ENCODE measurements at regions not wholly inside any gene's neighbourhood (a gene's known extent, or its start where the extent isn't known, plus 50 kb on each side); places are given as distances from the start of the nearest gene placed in this dataset.

DNA sequence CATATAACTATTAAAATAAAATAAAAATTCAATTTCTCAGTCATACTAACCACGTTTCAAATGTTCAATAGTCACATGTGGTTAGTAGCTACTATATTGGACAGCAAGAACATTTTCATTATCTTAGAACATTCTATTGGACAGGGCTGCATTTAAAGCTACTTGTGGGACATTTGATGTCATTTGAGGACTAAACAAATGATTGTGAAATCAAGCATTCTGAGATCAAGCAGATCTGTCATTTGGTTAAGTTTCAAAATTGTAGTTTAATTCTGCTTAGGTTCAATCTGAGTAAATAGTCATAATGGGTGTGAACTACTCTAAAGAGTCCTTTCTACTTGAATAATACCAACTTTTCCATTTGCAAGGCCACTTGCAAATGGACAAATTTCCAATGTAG is 226.9 kb upstream of the C9orf72 start:
- Histone ChIP-seq H3K4me3 (no peak overlapping the region), H3K27me3 (no peaks in the 10 kb centered on the region), H3K36me3 (no peaks in the 10 kb centered on the region), H3K27ac (no peak overlapping the region), H3K4me1 (no peaks in the 10 kb centered on the region), H3K9me3 (no peaks in the 10 kb centered on the region)
- intact Hi-C loops (cut with DNase I): no loop called here
- 4 to 43% methylated on average over 1 of the region's 1 CpG for WGBS, 2 donors
- DNase-seq: no peak
- TF ChIP-seq POLR2AphosphoS5 (IDR thresholded peaks at IDR 0.05) (no peak), EP300 (IDR thresholded peaks at IDR 0.05) (no peak), CTCF (IDR thresholded peaks at IDR 0.05) (no peak)

DNA sequence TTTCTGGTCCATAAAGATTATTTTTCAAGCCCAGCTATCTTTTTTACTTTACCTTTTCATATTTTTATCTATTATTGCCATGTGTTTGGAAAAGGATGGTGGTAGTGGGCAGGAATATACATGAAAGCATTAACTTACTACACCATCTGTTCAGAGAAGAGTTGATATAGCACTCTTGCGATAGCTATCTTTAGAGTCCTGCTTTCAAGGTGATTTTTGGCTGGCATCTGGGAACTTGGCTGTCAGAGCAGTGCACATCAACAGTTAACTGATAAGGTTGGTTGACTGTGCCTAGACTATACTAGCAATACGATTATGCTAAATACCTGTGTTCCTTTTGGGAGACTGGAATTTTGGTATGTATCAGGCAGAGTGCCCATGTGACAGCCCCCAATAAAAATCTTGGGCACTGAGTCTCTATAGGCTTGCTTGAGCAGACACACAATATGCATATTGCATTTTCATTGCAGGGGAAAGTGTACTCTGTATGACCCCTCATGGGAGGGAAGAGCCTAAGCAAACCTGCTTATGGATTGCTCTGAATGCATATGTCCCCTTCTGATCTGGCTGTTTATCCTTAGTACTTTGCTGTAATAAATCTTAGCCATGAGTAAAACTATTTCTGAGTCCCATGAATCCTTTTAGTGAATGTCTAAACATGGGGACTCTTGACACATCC is 227.6 kb upstream of the C9orf72 start:
- Histone ChIP-seq H3K27me3 (no peaks in the 10 kb centered on the region), H3K4me1 (no peaks in the 10 kb centered on the region), H3K27ac (no peak overlapping the region), H3K36me3 (no peaks in the 10 kb centered on the region), H3K9me3 (no peaks in the 10 kb centered on the region), H3K4me3 (no peak overlapping the region)
- 77 to 89% methylated on average over 2 of the region's 2 CpGs for WGBS, 2 donors
- TF ChIP-seq EP300 (IDR thresholded peaks at IDR 0.05) (no peak), POLR2A (IDR thresholded peaks at IDR 0.05) (no peak), POLR2AphosphoS5 (IDR thresholded peaks at IDR 0.05) (no peak), CTCF (IDR thresholded peaks at IDR 0.05) (no peak)
- intact Hi-C loops (cut with DNase I): no loop called here
- no peak for DNase-seq

GRCh38 chr9:27801545-27801944 is 228.3 kb upstream of the C9orf72 start:
- Histone ChIP-seq H3K27ac (no peak overlapping the region), H3K4me1 (no peaks in the 10 kb centered on the region), H3K9me3 (no peaks in the 10 kb centered on the region), H3K36me3 (no peaks in the 10 kb centered on the region), H3K27me3 (no peaks in the 10 kb centered on the region), H3K4me3 (no peak overlapping the region)
- intact Hi-C loops (cut with DNase I): no loop called here
- DNase-seq: no peak
- 57 to 71% methylated on average over 6 of the region's 6 CpGs for WGBS, 2 donors
- TF ChIP-seq POLR2AphosphoS5 (IDR thresholded peaks at IDR 0.05) (no peak), CTCF (IDR thresholded peaks at IDR 0.05) (no peak), EP300 (IDR thresholded peaks at IDR 0.05) (no peak), POLR2A (IDR thresholded peaks at IDR 0.05) (no peak)

DNA sequence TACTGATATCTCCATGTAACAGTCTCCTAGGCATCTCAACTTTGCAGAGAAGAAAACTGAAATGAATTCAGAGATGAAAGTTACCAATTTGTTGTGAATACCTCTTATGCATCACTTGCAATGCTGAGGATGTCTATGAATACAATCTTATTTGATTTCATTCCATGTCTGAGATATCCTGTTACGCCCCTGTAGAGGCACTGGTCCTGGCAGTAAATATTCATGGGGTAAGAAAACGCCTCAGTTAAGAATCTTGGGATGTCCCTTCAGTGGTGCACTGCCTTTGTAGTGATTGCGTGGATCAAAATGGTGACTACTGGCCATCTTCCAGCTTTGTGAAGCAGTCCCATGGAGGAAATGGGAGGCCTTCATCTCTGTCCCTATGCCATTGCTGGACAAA is 229.1 kb upstream of the C9orf72 start:
- Histone ChIP-seq H3K36me3 (no peaks in the 10 kb centered on the region), H3K9me3 (no peaks in the 10 kb centered on the region), H3K27ac (no peak overlapping the region), H3K4me3 (no peak overlapping the region), H3K4me1 (no peaks in the 10 kb centered on the region), H3K27me3 (no peaks in the 10 kb centered on the region)
- no peak for TF ChIP-seq CTCF (IDR thresholded peaks at IDR 0.05)
- TF ChIP-seq POLR2AphosphoS5 (IDR thresholded peaks at IDR 0.05): no peak
- TF ChIP-seq EP300 (IDR thresholded peaks at IDR 0.05): no peak
- no peak for TF ChIP-seq POLR2A (IDR thresholded peaks at IDR 0.05)
- WGBS, 2 donors: 78 to 90% methylated on average over 3 of the region's 3 CpGs
- intact Hi-C loops (cut with DNase I): no loop called here
- no peak for DNase-seq

- 55 to 73% methylated on average over 4 of the region's 4 CpGs for WGBS, 2 donors
- no peak overlapping the region for H3K4me3 ChIP-seq
- H3K36me3 ChIP-seq: no peaks in the 10 kb centered on the region
- H3K4me1 ChIP-seq: no peaks in the 10 kb centered on the region
- no peaks in the 10 kb centered on the region for H3K27me3 ChIP-seq
- no peak for DNase-seq
- no peaks in the 10 kb centered on the region for H3K9me3 ChIP-seq
- TF ChIP-seq POLR2A (IDR thresholded peaks at IDR 0.05) (no peak), CTCF (IDR thresholded peaks at IDR 0.05) (no peak), EP300 (IDR thresholded peaks at IDR 0.05) (no peak), POLR2AphosphoS5 (IDR thresholded peaks at IDR 0.05) (no peak)
- intact Hi-C loops (cut with DNase I): no loop called here
- H3K27ac ChIP-seq: no peak overlapping the region
Measured at GRCh38 chr9:27808864-27809263, 235.6 kb upstream of the C9orf72 start.

All from sigmoid colon (tissue), 6 donors.